D721Med (cell line): ENCODE measurements at regions not wholly inside any gene's neighbourhood (a gene's known extent, or its start where the extent isn't known, plus 50 kb on each side); places are given as distances from the start of the nearest gene placed in this dataset.

Experiments used
- DNase-seq: peaks from one replicate; pipeline ENCODE4 v3.0.0; 2011; ENCODE audit warnings: low spot score; ENCODE audit not compliant: insufficient read length
- FAIRE-seq: peaks from 2 replicates; lab custom pipeline; 2011; peaks lifted over from hg19 to GRCh38; lab: Jason Lieb, UNC
- CTCF ChIP-seq: IDR thresholded peaks from 2 replicates; pipeline ENCODE4 v1.5.1; 2012; ENCODE audit warnings: mild to moderate bottlenecking, control low read depth; ENCODE audit not compliant: insufficient read depth; ENCODE audit errors: missing control alignments

GRCh38 chr18:77632758-77633157, 383.1 kb downstream of the GALR1 start:
- TF ChIP-seq CTCF, result no peak
- FAIRE-seq (no peak), DNase-seq (no peak)

- DNase-seq, result no peak
- FAIRE-seq, result no peak
- TF ChIP-seq CTCF, result no peak
These were observed 384.8 kb downstream of the GALR1 start for GRCh38 chr18:77634494-77634893.

GRCh38 chr18:77635451-77635850, 385.8 kb downstream of the GALR1 start:
- no peak for TF ChIP-seq CTCF
- FAIRE-seq (peak; percentile 53), DNase-seq (no peak)

- DNase-seq, result no peak
- TF ChIP-seq CTCF, result no peak
- no peak for FAIRE-seq
These were observed 386.2 kb downstream of the GALR1 start for GRCh38 chr18:77635858-77636257.

- no peak for DNase-seq
- TF ChIP-seq CTCF, result no peak
- peak; percentile 77 for FAIRE-seq
These were observed 395.7 kb downstream of the GALR1 start for GRCh38 chr18:77645170-77645872.

GRCh38 chr18:77647472-77647871, 397.8 kb downstream of the GALR1 start:
- no peak for TF ChIP-seq CTCF
- no peak for FAIRE-seq
- DNase-seq, result no peak

- TF ChIP-seq CTCF, result no peak
- FAIRE-seq, result peak; percentile 6
These were observed 398.8 kb downstream of the GALR1 start for GRCh38 chr18:77648411-77648810.

More at GRCh38 chr18:77648411-77648810, 398.8 kb downstream of the GALR1 start:
- no peak for DNase-seq
